HepG2 (cell line): ENCODE measurements at regions not wholly inside any gene's neighbourhood (a gene's known extent, or its start where the extent isn't known, plus 50 kb on each side); places are given as distances from the start of the nearest gene placed in this dataset.

ENCODE experiments used
- ATAC-seq: fragments of 200-7000 bp; cut with Tn5 transposase; 3 replicates; pipeline ENCODE4 v1.9.1; 2020; ENCODE audit warnings: mild to moderate bottlenecking, moderate library complexity
- BruUV-seq: library from RNA; stranded (reverse); fragments of 400-500 nt; replicated peaks from 2 replicates; lab custom pipeline; 2021; lab: Mats Ljungman, UMichigan
- CTCF ChIA-PET: fragments of 300-600 bp; formaldehyde crosslinking; extraction: SDS; loops from one replicate; lab custom pipeline; 2021; ENCODE audit warnings: low total read pairs, inconsistent platforms, low intra/inter-chr PET ratio; lab: Yijun Ruan, JAX
- POLR2A ChIA-PET: fragments of 350-600 bp; sonication (Branson Sonifier 250); formaldehyde crosslinking; loops from one replicate; lab custom pipeline; 2020; ENCODE audit warnings: antibody characterized with exemption, inconsistent platforms; lab: Yijun Ruan, JAX
- DNase-seq: peaks from one replicate; pipeline ENCODE4 v3.0.0-alpha.2; 2015; ENCODE audit warnings: low spot score
- FAIRE-seq: peaks from 3 replicates; lab custom pipeline; 2011; peaks lifted over from hg19 to GRCh38; lab: Jason Lieb, UNC
- H2AFZ ChIP-seq: one replicate; pipeline ENCODE4 v1.6.1; 2011; ENCODE audit warnings: low read length, inconsistent platforms
- H3K27ac ChIP-seq: fragments of 300-600 bp; 3 replicates; pipeline ENCODE4 v1.8.0; 2011; ENCODE audit warnings: mixed run types, mild to moderate bottlenecking, mixed read lengths, low read length, inconsistent platforms; ENCODE audit not compliant: insufficient read depth; ENCODE audit errors: extremely low read length
- H3K27me3 ChIP-seq, 2 experiments: fragments of 200-600 bp in 1 of 2; 2 replicates in 1 of 2; 3 replicates in 1 of 2; pipeline versions ENCODE4 v1.6.0 to v1.8.0; 2011; ENCODE audit warnings: low read length in 2 of 2, mild to moderate bottlenecking in 2 of 2, moderate library complexity in 2 of 2, inconsistent platforms in 1 of 2; ENCODE audit not compliant: insufficient read depth in 2 of 2, control insufficient read depth in 1 of 2
- H3K36me3 ChIP-seq, 2 experiments: fragments of 200-600 bp in 1 of 2; replicated peaks in 1 of 2; 2 replicates in 1 of 2; 3 replicates in 1 of 2; pipeline versions ENCODE4 v1.5.1 to v1.8.0; 2011; ENCODE audit warnings: low read length in 2 of 2, inconsistent platforms in 1 of 2; ENCODE audit not compliant: insufficient read depth in 2 of 2, control insufficient read depth in 1 of 2
- H3K4me1 ChIP-seq: 2 replicates; pipeline ENCODE4 v1.5.1; 2012; ENCODE audit warnings: low read length, inconsistent platforms; ENCODE audit not compliant: insufficient read depth
- H3K4me2 ChIP-seq: 2 replicates; pipeline ENCODE4 v1.6.0; 2011; ENCODE audit warnings: low read depth, low read length, inconsistent platforms
- H3K4me3 ChIP-seq, 3 experiments: fragments of 200-600 bp in 1 of 3; sonication (generic), shearing (Covaris generic) in 1 of 3; replicated peaks in 1 of 3; 2 replicates each; pipeline ENCODE4 v1.5.1; 2011 to 2016; ENCODE audit warnings: low read length in 3 of 3, inconsistent platforms in 2 of 3, low read depth in 2 of 3, mild to moderate bottlenecking in 2 of 3, control low read depth in 1 of 3, mixed read lengths in 1 of 3; ENCODE audit not compliant: insufficient read depth in 1 of 3
- H3K79me2 ChIP-seq: one replicate; pipeline ENCODE4 v1.6.1; 2011; ENCODE audit warnings: low read length, inconsistent platforms; ENCODE audit not compliant: insufficient read depth
- H3K9ac ChIP-seq: 2 replicates; pipeline ENCODE4 v1.6.0; 2011; ENCODE audit warnings: mild to moderate bottlenecking, low read depth, low read length, inconsistent platforms; ENCODE audit not compliant: insufficient read depth
- H3K9me3 ChIP-seq: 2 replicates; pipeline ENCODE4 v1.5.1; 2012; ENCODE audit warnings: mild to moderate bottlenecking, low read length
- H4K20me1 ChIP-seq: 2 replicates; pipeline ENCODE4 v1.6.0; 2011; ENCODE audit warnings: inconsistent platforms, mild to moderate bottlenecking, low read length, moderate library complexity; ENCODE audit not compliant: insufficient read depth
- PRPF4 ChIP-seq: fragments of 200-400 bp; formaldehyde crosslinking; IDR thresholded peaks from 2 replicates; pipeline ENCODE4 v1.6.1; 2016; ENCODE audit warnings: low read length, low read depth; ENCODE audit not compliant: poor library complexity, severe bottlenecking
- TEAD2 ChIP-seq: sonication (generic); formaldehyde crosslinking; IDR thresholded peaks from 2 replicates; pipeline ENCODE4 v1.9.0; 2021; ENCODE audit warnings: missing genetic modification reagents
- XRCC5 ChIP-seq: fragments of 200-400 bp; formaldehyde crosslinking; optimal IDR thresholded peaks from 2 replicates; pipeline ENCODE3; 2017; ENCODE audit warnings: mild to moderate bottlenecking, low read length
- ZNF329 ChIP-seq: sonication (generic); formaldehyde crosslinking; IDR thresholded peaks from 2 replicates; pipeline ENCODE4 v1.9.0; 2021; ENCODE audit warnings: low read depth, mild to moderate bottlenecking, missing genetic modification reagents
- ZNF496 ChIP-seq: sonication (generic); formaldehyde crosslinking; IDR thresholded peaks from 2 replicates; pipeline ENCODE4 v1.8.1; 2023; ENCODE audit warnings: mild to moderate bottlenecking, moderate library complexity, missing genetic modification reagents; ENCODE audit not compliant: insufficient replicate concordance
- ZNF567 ChIP-seq: sonication (generic); formaldehyde crosslinking; IDR thresholded peaks from 2 replicates; pipeline ENCODE4 v1.8.1; 2023; ENCODE audit warnings: mild to moderate bottlenecking, missing genetic modification reagents, borderline replicate concordance
- WGBS: methylation state at CpG from one replicate; pipeline ENCODE4 v1.1.6; 2017; ENCODE audit warnings: low lambda C conversion rate; 5-methylcytosine and 5-hydroxymethylcytosine counted together
- in situ Hi-C: cut with HindIII; loops from 2 replicates; pipeline ENCODE4 v1.10.0; 2017; ENCODE audit warnings: low pct_unique_long_range_greater_than_20kb; ENCODE audit not compliant: extremely low pct_ligation_motif_present
- intact Hi-C: fragments of 100-400 bp; cut with micrococcal nuclease; formaldehyde crosslinking; loops from one replicate; pipeline ENCODE4 v1.10.0; 2022; ENCODE audit not compliant: unreplicated experiment
- TF ChIP-seq, protein P1 (sequence below): sonication (generic); formaldehyde crosslinking; IDR thresholded peaks from 2 replicates; pipeline ENCODE4 v1.8.1; 2023; ENCODE audit warnings: missing genetic modification reagents, mild to moderate bottlenecking, borderline replicate concordance
- TF ChIP-seq, protein P2 (sequence below): sonication (generic); formaldehyde crosslinking; IDR thresholded peaks from 2 replicates; pipeline ENCODE4 v1.4.0; 2020; ENCODE audit warnings: mild to moderate bottlenecking, missing genetic modification reagents, borderline replicate concordance
- TF ChIP-seq, protein P3 (sequence below): sonication (generic); formaldehyde crosslinking; IDR thresholded peaks from 2 replicates; pipeline ENCODE4 v1.5.0; 2020; ENCODE audit warnings: missing genetic modification reagents
- TF ChIP-seq, protein P4 (sequence below): sonication (generic); formaldehyde crosslinking; conservative IDR thresholded peaks from 2 replicates; pipeline ENCODE4 v1.8.1; 2023; ENCODE audit warnings: missing genetic modification reagents

DNA sequence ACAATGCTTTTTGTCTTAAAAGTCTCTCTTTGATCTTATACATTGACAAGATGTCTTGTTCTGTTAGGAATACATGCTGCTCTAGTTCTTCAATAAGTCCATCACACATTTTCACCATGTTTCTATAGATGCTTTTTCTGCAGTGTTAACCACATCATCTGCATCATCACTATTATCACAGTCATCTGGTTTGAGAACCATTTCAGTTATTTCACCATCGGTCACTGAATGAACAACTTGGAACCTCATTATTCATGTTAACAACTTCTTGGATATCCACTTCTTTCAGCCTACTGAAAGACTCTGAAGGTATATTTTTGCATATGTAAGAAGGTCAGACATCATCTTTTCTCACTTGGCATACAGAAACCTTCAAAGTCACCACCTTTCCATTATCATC is 975.2 kb downstream of the STIM2 start:
- no peak overlapping the region for H2AFZ ChIP-seq
- intact Hi-C loops, result no loop called here
- H3K4me1 ChIP-seq, result no peaks in the 10 kb centered on the region
- no peak overlapping the region for H3K4me2 ChIP-seq
- in situ Hi-C loops, result no loop called here
- no peak for ATAC-seq
- H3K36me3 ChIP-seq, result no peaks in the 10 kb centered on the region
- BruUV-seq, result no TSS peak
- H3K79me2 ChIP-seq, result no peaks in the 10 kb centered on the region
- H3K27ac ChIP-seq, result no peak overlapping the region
- 27% methylated on average over 1 of the region's 1 CpG for WGBS
- POLR2A ChIA-PET, result no interaction called here
- no peak overlapping the region for H3K4me3 ChIP-seq
- TF ChIP-seq XRCC5 (no peak), ZNF567 (CRISPR knock-in tag) (no peak), ZNF329 (no peak), PRPF4 (no peak), TEAD2 (CRISPR knock-in tag) (no peak), ZNF496 (CRISPR knock-in tag) (no peak)
- TF ChIP-seq, protein P1, sequence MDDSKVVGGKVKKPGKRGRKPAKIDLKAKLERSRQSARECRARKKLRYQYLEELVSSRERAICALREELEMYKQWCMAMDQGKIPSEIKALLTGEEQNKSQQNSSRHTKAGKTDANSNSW (CRISPR knock-in tag), result no peak
- TF ChIP-seq, protein P2, sequence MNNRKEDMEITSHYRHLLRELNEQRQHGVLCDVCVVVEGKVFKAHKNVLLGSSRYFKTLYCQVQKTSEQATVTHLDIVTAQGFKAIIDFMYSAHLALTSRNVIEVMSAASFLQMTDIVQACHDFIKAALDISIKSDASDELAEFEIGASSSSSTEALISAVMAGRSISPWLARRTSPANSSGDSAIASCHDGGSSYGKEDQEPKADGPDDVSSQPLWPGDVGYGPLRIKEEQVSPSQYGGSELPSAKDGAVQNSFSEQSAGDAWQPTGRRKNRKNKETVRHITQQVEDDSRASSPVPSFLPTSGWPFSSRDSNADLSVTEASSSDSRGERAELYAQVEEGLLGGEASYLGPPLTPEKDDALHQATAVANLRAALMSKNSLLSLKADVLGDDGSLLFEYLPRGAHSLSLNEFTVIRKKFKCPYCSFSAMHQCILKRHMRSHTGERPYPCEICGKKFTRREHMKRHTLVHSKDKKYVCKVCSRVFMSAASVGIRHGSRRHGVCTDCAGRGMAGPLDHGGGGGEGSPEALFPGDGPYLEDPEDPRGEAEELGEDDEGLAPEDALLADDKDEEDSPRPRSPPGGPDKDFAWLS, result no peak
- TF ChIP-seq, protein P3, sequence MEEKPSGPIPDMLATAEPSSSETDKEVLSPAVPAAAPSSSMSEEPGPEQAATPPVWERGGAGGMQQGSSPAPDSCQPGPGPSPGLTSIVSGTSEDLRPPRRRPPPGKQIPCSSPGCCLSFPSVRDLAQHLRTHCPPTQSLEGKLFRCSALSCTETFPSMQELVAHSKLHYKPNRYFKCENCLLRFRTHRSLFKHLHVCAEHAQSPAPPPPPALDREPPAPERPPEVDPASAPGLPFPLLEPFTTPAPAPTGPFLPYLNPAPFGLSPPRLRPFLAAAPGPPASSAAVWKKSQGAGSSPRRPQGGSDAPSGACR (CRISPR knock-in tag), result no peak
- TF ChIP-seq, protein P4, sequence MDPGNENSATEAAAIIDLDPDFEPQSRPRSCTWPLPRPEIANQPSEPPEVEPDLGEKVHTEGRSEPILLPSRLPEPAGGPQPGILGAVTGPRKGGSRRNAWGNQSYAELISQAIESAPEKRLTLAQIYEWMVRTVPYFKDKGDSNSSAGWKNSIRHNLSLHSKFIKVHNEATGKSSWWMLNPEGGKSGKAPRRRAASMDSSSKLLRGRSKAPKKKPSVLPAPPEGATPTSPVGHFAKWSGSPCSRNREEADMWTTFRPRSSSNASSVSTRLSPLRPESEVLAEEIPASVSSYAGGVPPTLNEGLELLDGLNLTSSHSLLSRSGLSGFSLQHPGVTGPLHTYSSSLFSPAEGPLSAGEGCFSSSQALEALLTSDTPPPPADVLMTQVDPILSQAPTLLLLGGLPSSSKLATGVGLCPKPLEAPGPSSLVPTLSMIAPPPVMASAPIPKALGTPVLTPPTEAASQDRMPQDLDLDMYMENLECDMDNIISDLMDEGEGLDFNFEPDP, result no peak
- H3K9me3 ChIP-seq, result peaks cover 6% of the 10 kb centered on the region; the same call in 1 of the 2 replicates
- H4K20me1 ChIP-seq, result no peaks in the 10 kb centered on the region
- H3K9ac ChIP-seq, result no peak overlapping the region
- CTCF ChIA-PET, result no interaction called here
- no peak for FAIRE-seq
- no peak for DNase-seq
- no peaks in the 10 kb centered on the region for H3K27me3 ChIP-seq
